Neural cell (in vitro differentiated cells): ENCODE measurements at regions not wholly inside any gene's neighbourhood (a gene's known extent, or its start where the extent isn't known, plus 50 kb on each side); places are given as distances from the start of the nearest gene placed in this dataset.

Experiments
- H2AFZ ChIP-seq: fragments of 200-600, 300-800 bp; sonication (generic), shearing (Covaris generic); 2 replicates; pipeline ENCODE4 v1.6.0; 2014; ENCODE audit warnings: low read depth, mild to moderate bottlenecking, antibody characterized with exemption, low read length, moderate library complexity
- H3F3A ChIP-seq: fragments of 200-600 bp; shearing (Covaris generic); 2 replicates; pipeline ENCODE4 v1.6.1; 2016; ENCODE audit warnings: mild to moderate bottlenecking, moderate library complexity, mixed read lengths, antibody characterized with exemption, low read length; ENCODE audit not compliant: insufficient read depth, poor library complexity, severe bottlenecking
- H3K27ac ChIP-seq: fragments of 200-600, 300-800 bp; sonication (generic), shearing (Covaris generic); 2 replicates; pipeline ENCODE4 v1.5.1; 2014; ENCODE audit warnings: mild to moderate bottlenecking, low read length, moderate library complexity
- H3K27me3 ChIP-seq: fragments of 300-800, 200-600 bp; sonication (generic), shearing (Covaris generic); 2 replicates; pipeline ENCODE4 v1.6.0; 2014; ENCODE audit warnings: mild to moderate bottlenecking, low read depth, low read length, moderate library complexity; ENCODE audit not compliant: insufficient read depth
- H3K36me3 ChIP-seq: fragments of 300-800, 200-600 bp; sonication (generic), shearing (Covaris generic); 2 replicates; pipeline ENCODE4 v1.5.1; 2014; ENCODE audit warnings: mild to moderate bottlenecking, antibody characterized with exemption, low read length, moderate library complexity; ENCODE audit not compliant: insufficient read depth
- H3K4me2 ChIP-seq: fragments of 300-800, 200-600 bp; sonication (generic), shearing (Covaris generic); 2 replicates; pipeline ENCODE4 v1.6.0; 2014; ENCODE audit warnings: mild to moderate bottlenecking, low read length
- H3K4me3 ChIP-seq: fragments of 300-800, 200-600 bp; sonication (generic), shearing (Covaris generic); 2 replicates; pipeline ENCODE4 v1.5.1; 2014; ENCODE audit warnings: mild to moderate bottlenecking, low read length, moderate library complexity
- H3K79me2 ChIP-seq: fragments of 200-600 bp; shearing (Covaris generic); replicated peaks from 2 replicates; pipeline ENCODE4 v1.6.0; 2014; ENCODE audit warnings: mild to moderate bottlenecking, low read length, moderate library complexity; ENCODE audit not compliant: insufficient read depth
- H3K9ac ChIP-seq: fragments of 300-800, 200-600 bp; sonication (generic), shearing (Covaris generic); 2 replicates; pipeline ENCODE4 v1.6.1; 2016; ENCODE audit warnings: mild to moderate bottlenecking, low read length, mixed read lengths
- H3K9me2 ChIP-seq: fragments of 200-600 bp; shearing (Covaris generic); 2 replicates; pipeline ENCODE4 v1.6.1; 2016; ENCODE audit warnings: mild to moderate bottlenecking, low read length, mixed read lengths; ENCODE audit not compliant: insufficient read depth
- H3K9me3 ChIP-seq: fragments of 200-600, 300-800 bp; sonication (generic), shearing (Covaris generic); 2 replicates; pipeline ENCODE4 v1.6.1; 2016; ENCODE audit warnings: mild to moderate bottlenecking, mixed run types, low read length, moderate library complexity, mixed read lengths
- H4K20me1 ChIP-seq: fragments of 200-600 bp; shearing (Covaris generic); 2 replicates; pipeline ENCODE4 v1.6.1; 2016; ENCODE audit warnings: mild to moderate bottlenecking, mixed run types; ENCODE audit not compliant: insufficient read depth
- EP300 ChIP-seq: fragments of 450-650 bp; conservative IDR thresholded peaks from 2 replicates; pipeline ENCODE4 v1.6.1; 2014; ENCODE audit warnings: antibody characterized with exemption, mild to moderate bottlenecking, moderate library complexity; ENCODE audit not compliant: poor library complexity, severe bottlenecking
- EZH2 ChIP-seq: fragments of 200-600, 300-800 bp; shearing (Covaris generic), sonication (generic); IDR thresholded peaks from 2 replicates; pipeline ENCODE4 v1.6.1; 2014; ENCODE audit warnings: antibody characterized with exemption, low read length, borderline replicate concordance, mild to moderate bottlenecking; ENCODE audit not compliant: insufficient read depth, poor library complexity, severe bottlenecking
- MXI1 ChIP-seq: fragments of 450-650 bp; conservative IDR thresholded peaks from 2 replicates; pipeline ENCODE4 v1.6.1; 2014; ENCODE audit warnings: antibody characterized with exemption, mild to moderate bottlenecking; ENCODE audit not compliant: poor library complexity, severe bottlenecking
- POLR2AphosphoS5 ChIP-seq: IDR thresholded peaks from 2 replicates; pipeline ENCODE4 v1.6.1; 2012
- RAD21 ChIP-seq: fragments of 450-650 bp; conservative IDR thresholded peaks from 2 replicates; pipeline ENCODE4 v1.6.1; 2014; ENCODE audit warnings: antibody characterized with exemption, mild to moderate bottlenecking, moderate library complexity
- SMC3 ChIP-seq: fragments of 450-650 bp; conservative IDR thresholded peaks from 2 replicates; pipeline ENCODE4 v1.6.1; 2014; ENCODE audit warnings: antibody characterized with exemption, mild to moderate bottlenecking, moderate library complexity; ENCODE audit not compliant: poor library complexity
- TAF1 ChIP-seq: IDR thresholded peaks from 2 replicates; pipeline ENCODE4 v1.6.1; 2012; ENCODE audit warnings: low read depth
- TF ChIP-seq, protein P1 (sequence below): fragments of 450-650 bp; IDR thresholded peaks from 2 replicates; pipeline ENCODE4 v1.5.1; 2014; ENCODE audit warnings: antibody characterized with exemption, mild to moderate bottlenecking, moderate library complexity; ENCODE audit not compliant: poor library complexity, severe bottlenecking
- TF ChIP-seq, protein P2 (sequence below): IDR thresholded peaks from 2 replicates; pipeline ENCODE4 v1.6.1; 2012; ENCODE audit warnings: borderline replicate concordance

DNA sequence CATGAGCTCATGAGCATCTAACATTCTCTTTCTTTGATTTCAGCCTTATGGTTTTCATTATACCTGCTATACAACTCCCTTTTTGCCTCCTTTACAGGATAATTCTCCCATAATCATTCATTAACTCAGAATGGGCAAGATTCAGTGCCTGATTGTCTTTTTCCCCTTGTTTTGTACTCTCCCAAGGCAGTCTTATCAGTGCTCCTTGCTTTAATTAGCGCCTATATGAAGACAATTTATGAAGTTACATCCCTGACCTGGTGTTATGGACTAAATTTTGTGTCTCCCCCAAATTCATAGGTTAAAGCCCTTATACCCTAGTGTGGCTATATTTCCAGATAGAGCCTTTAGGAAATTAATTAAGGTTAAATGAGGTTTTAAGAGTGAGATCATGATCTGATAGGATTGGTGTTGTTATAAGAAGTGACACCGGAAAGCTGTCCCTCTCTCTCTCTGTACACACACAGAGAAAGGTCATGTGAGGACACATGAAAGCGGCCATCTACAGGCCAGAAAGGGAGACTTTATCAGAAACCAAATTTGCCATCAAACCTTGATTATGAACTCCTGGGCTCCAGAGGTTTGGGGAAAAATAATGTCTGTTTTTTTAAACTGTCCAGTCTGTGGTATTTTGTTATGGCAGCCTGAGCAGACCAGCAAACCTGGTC lies 185.8 kb upstream of the CHODL start:
- no peak overlapping the region for H3K27ac ChIP-seq
- H3K27me3 ChIP-seq = no peaks in the 10 kb centered on the region
- TF ChIP-seq, protein P1, sequence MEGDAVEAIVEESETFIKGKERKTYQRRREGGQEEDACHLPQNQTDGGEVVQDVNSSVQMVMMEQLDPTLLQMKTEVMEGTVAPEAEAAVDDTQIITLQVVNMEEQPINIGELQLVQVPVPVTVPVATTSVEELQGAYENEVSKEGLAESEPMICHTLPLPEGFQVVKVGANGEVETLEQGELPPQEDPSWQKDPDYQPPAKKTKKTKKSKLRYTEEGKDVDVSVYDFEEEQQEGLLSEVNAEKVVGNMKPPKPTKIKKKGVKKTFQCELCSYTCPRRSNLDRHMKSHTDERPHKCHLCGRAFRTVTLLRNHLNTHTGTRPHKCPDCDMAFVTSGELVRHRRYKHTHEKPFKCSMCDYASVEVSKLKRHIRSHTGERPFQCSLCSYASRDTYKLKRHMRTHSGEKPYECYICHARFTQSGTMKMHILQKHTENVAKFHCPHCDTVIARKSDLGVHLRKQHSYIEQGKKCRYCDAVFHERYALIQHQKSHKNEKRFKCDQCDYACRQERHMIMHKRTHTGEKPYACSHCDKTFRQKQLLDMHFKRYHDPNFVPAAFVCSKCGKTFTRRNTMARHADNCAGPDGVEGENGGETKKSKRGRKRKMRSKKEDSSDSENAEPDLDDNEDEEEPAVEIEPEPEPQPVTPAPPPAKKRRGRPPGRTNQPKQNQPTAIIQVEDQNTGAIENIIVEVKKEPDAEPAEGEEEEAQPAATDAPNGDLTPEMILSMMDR = no peak
- H3K4me3 ChIP-seq = no peak overlapping the region
- no peaks in the 10 kb centered on the region for H3K79me2 ChIP-seq
- no peaks in the 10 kb centered on the region for H3K36me3 ChIP-seq
- H4K20me1 ChIP-seq = no peaks in the 10 kb centered on the region
- no peak overlapping the region for H3K4me2 ChIP-seq
- H3K9me2 ChIP-seq = no peaks in the 10 kb centered on the region
- no peak overlapping the region for H3K9ac ChIP-seq
- no peaks in the 10 kb centered on the region for H3F3A ChIP-seq
- H2AFZ ChIP-seq = no peak overlapping the region
- no peaks in the 10 kb centered on the region for H3K9me3 ChIP-seq

DNA sequence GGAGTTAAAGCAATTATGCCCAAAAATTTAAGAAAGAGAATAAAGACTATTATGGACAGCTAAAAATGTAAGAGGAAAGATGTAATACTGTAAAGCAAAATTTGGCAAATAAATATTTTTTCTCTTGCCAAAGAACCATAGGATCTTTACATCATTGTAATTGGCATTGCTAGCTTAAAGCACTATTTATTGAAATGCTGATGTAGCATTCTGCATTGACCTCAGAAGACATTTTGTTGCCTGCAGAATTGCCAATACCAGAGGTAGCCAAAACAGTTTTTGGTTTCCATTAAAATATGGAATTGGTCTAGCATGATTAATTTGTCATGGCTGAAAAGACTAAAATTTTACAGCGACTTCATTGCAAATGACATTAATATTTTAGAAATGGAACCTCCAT lies 191.5 kb upstream of the CHODL start:
- Histone ChIP-seq H3K4me3 (no peak overlapping the region), H3K4me2 (no peak overlapping the region)

DNA sequence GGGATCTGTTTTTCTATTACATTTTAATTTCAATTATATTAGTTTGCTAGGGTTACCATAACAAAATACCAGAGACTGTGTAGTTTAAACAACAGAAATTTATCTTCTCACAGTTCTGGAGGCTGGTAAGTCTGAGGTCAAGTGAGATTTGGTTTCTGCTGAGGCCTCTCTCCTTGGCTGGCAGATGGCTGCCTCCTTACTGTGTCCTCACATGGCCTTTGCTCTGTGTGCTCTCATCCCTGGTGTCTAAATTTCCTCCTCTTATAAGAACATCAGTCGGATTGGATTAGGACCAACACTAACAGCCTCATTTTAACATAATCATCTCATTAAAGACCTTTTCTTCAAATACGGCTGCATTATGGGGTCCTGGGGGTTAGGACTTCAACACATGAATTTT lies 195.2 kb upstream of the CHODL start:
- H3F3A ChIP-seq = no peaks in the 10 kb centered on the region
- H3K4me3 ChIP-seq = no peak overlapping the region
- H3K36me3 ChIP-seq = no peaks in the 10 kb centered on the region
- H3K9me3 ChIP-seq = no peaks in the 10 kb centered on the region
- no peaks in the 10 kb centered on the region for H3K27me3 ChIP-seq
- no peak overlapping the region for H2AFZ ChIP-seq
- no peaks in the 10 kb centered on the region for H4K20me1 ChIP-seq
- H3K79me2 ChIP-seq = no peaks in the 10 kb centered on the region
- no peak for TF ChIP-seq EZH2
- no peak for TF ChIP-seq MXI1
- TF ChIP-seq TAF1 = no peak
- no peak for TF ChIP-seq EP300
- TF ChIP-seq RAD21 = no peak
- no peak for TF ChIP-seq SMC3
- TF ChIP-seq, protein P2, sequence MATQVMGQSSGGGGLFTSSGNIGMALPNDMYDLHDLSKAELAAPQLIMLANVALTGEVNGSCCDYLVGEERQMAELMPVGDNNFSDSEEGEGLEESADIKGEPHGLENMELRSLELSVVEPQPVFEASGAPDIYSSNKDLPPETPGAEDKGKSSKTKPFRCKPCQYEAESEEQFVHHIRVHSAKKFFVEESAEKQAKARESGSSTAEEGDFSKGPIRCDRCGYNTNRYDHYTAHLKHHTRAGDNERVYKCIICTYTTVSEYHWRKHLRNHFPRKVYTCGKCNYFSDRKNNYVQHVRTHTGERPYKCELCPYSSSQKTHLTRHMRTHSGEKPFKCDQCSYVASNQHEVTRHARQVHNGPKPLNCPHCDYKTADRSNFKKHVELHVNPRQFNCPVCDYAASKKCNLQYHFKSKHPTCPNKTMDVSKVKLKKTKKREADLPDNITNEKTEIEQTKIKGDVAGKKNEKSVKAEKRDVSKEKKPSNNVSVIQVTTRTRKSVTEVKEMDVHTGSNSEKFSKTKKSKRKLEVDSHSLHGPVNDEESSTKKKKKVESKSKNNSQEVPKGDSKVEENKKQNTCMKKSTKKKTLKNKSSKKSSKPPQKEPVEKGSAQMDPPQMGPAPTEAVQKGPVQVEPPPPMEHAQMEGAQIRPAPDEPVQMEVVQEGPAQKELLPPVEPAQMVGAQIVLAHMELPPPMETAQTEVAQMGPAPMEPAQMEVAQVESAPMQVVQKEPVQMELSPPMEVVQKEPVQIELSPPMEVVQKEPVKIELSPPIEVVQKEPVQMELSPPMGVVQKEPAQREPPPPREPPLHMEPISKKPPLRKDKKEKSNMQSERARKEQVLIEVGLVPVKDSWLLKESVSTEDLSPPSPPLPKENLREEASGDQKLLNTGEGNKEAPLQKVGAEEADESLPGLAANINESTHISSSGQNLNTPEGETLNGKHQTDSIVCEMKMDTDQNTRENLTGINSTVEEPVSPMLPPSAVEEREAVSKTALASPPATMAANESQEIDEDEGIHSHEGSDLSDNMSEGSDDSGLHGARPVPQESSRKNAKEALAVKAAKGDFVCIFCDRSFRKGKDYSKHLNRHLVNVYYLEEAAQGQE = no peak
- no peak overlapping the region for H3K9ac ChIP-seq
- H3K27ac ChIP-seq = no peak overlapping the region
- H3K4me2 ChIP-seq = no peak overlapping the region
- no peaks in the 10 kb centered on the region for H3K9me2 ChIP-seq

More for the DNA sequence above, 191.5 kb upstream of the CHODL start:
- no peak for TF ChIP-seq POLR2AphosphoS5
- TF ChIP-seq RAD21 = no peak
- TF ChIP-seq MXI1 = no peak
- TF ChIP-seq TAF1 = no peak
- TF ChIP-seq SMC3 = no peak
- TF ChIP-seq, protein P1 = no peak
- TF ChIP-seq EZH2 = no peak
- no peak for TF ChIP-seq EP300
- Histone ChIP-seq H4K20me1 (no peaks in the 10 kb centered on the region), H2AFZ (no peak overlapping the region), H3K9ac (no peak overlapping the region), H3K79me2 (no peaks in the 10 kb centered on the region), H3K27ac (no peak overlapping the region), H3F3A (no peaks in the 10 kb centered on the region), H3K36me3 (no peaks in the 10 kb centered on the region), H3K27me3 (no peaks in the 10 kb centered on the region), H3K9me3 (no peaks in the 10 kb centered on the region), H3K9me2 (no peaks in the 10 kb centered on the region)
